ENCODE measurements at regions not wholly inside any gene's neighbourhood (a gene's known extent, or its start where the extent isn't known, plus 50 kb on each side); places are given as distances from the start of the nearest gene placed in this dataset.
"Not testable (repeated sequence)": the region's sequence is repeated elsewhere in the genome, so short reads cannot be mapped to it uniquely, and the experiment has no call there.

GRCh38 chr4:79827283-79827682, 245.7 kb downstream of the ANTXR2 start:
- TF ChIP-seq, protein P1, sequence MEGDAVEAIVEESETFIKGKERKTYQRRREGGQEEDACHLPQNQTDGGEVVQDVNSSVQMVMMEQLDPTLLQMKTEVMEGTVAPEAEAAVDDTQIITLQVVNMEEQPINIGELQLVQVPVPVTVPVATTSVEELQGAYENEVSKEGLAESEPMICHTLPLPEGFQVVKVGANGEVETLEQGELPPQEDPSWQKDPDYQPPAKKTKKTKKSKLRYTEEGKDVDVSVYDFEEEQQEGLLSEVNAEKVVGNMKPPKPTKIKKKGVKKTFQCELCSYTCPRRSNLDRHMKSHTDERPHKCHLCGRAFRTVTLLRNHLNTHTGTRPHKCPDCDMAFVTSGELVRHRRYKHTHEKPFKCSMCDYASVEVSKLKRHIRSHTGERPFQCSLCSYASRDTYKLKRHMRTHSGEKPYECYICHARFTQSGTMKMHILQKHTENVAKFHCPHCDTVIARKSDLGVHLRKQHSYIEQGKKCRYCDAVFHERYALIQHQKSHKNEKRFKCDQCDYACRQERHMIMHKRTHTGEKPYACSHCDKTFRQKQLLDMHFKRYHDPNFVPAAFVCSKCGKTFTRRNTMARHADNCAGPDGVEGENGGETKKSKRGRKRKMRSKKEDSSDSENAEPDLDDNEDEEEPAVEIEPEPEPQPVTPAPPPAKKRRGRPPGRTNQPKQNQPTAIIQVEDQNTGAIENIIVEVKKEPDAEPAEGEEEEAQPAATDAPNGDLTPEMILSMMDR (conservative IDR thresholded peaks at IDR 0.05; ENCODE audit: low read depth, low read length), result no peak
- no peak overlapping the region for H3K4me3 ChIP-seq (ENCODE audit: low read depth, low read length)
- no peak for DNase-seq (ENCODE audit: low read depth)

DNA sequence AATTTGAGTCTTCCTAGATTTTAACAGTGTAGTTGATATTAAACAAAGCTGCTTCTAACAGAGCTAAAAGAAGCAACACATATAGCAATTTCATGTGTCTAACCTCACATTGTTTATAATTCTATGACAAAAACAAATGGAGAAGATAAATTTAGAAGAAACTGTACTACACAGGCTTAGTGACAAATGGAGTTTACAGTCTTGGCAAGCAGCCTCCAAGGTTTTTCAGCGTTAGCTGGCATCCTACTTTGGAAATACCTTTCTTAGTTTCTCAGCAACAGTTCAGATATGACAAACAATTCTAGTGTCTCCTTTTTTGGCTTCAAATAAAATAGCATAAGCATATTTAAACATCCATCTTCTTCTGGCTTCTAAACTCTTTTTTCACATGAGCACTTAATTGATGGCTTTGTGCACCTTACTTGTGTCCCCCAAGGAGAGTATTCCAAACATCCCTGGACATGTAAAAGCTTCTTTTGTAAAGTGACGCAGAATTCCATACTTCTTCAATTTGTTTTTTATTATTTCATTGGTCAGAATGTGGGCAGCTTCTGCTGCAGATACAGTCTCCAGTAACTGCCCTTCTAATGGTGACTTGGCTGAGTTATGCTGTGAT, 249.8 kb downstream of the ANTXR2 start:
- TF ChIP-seq, protein P1 (conservative IDR thresholded peaks at IDR 0.05; ENCODE audit: low read depth, low read length), result no peak
- no peak overlapping the region for H3K4me3 ChIP-seq (ENCODE audit: low read depth, low read length)
- DNase-seq (ENCODE audit: low read depth), result peak; percentile 13

DNA sequence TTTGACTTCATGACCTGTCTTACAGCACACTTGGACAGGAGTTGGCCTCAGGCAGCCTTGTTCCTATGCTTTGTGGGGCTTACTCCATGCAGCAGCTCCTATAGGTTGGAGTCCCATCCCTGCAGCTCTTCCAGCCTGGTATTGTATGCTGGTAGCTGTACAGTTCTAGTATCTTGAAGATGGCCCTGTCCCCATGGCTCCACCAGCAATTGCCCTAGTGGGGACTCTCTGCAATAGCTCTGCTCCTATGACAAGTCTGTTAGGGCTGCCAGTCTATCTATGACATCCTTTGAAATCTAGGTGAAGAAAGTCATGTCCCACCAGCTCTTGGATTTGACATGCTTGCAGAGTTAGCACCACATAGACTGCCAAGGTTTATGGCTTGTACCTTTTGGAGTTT, 252.6 kb downstream of the ANTXR2 start:
- no peak for DNase-seq (ENCODE audit: low read depth)
- TF ChIP-seq, protein P1 (conservative IDR thresholded peaks at IDR 0.05; ENCODE audit: low read depth, low read length), result no peak
- H3K4me3 ChIP-seq (ENCODE audit: low read depth, low read length), result no peak overlapping the region

- not testable (repeated sequence) for DNase-seq (ENCODE audit: low read depth); H3K4me3 ChIP-seq (ENCODE audit: low read depth, low read length)
These were observed 265.1 kb downstream of the ANTXR2 start for GRCh38 chr4:79807933-79808332.

DNA sequence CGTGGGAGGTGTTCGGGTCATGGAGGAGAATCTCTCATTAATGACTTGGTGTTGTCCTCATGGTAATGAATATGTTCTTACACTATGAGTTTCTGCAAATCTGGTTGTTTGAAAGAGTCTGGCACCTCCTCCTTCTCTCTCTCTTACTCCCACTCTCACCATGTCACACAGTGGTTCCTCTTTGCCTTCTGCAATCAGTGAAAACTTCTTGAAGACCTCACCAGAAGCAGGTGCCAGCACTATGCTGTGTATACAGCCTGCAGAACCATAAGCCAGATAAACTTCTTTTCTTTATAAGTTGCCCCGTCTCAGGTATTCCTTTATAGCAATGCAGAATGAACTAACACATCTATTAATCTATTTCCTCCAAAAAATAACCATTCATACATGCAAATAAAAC, 275.0 kb downstream of the ANTXR2 start:
- no peak overlapping the region for H3K4me3 ChIP-seq (ENCODE audit: low read depth, low read length)
- no peak for DNase-seq (ENCODE audit: low read depth)
- TF ChIP-seq, protein P1 (conservative IDR thresholded peaks at IDR 0.05; ENCODE audit: low read depth, low read length), result no peak

GRCh38 chr4:79796948-79797347, 276.1 kb downstream of the ANTXR2 start:
- TF ChIP-seq, protein P1 (conservative IDR thresholded peaks at IDR 0.05; ENCODE audit: low read depth, low read length), result no peak
- no peak overlapping the region for H3K4me3 ChIP-seq (ENCODE audit: low read depth, low read length)
- no peak for DNase-seq (ENCODE audit: low read depth)

DNA sequence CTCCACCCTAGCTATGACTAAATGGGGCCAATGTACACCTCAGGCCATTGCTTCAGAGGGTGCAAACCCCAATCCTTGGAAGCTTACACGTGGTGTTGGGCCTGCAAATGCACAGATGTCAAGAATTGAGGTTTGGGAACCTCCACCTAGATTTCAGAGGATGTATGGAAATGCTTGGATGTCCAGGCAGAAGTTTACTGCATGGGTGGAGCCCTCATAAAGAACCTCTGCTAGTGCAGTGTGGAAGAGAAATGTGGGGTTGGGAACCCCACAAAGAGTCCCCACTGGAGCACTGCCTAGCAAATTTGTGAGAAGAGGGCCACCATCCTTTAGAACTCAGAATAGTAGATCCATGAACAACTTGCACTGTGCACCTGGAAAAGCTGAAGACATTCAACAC, 284.1 kb downstream of the ANTXR2 start:
- TF ChIP-seq, protein P1 (conservative IDR thresholded peaks at IDR 0.05; ENCODE audit: low read depth, low read length), result no peak
- H3K4me3 ChIP-seq (ENCODE audit: low read depth, low read length), result no peak overlapping the region

More for the DNA sequence above, 284.1 kb downstream of the ANTXR2 start:
- DNase-seq (ENCODE audit: low read depth), result no peak
